Thyroid gland (tissue), 4 donors: ENCODE measurements at regions not wholly inside any gene's neighbourhood (a gene's known extent, or its start where the extent isn't known, plus 50 kb on each side); places are given as distances from the start of the nearest gene placed in this dataset.

ENCODE experiments used
- DNase-seq, 2 donors: peaks; one replicate each; pipeline ENCODE4 v3.0.0-alpha.2; 2019
- H3K27ac ChIP-seq, 3 donors: fragments of 200-600 bp; sonication (generic); 1 replicate in 2 of 3; 2 replicates in 1 of 3; pipeline ENCODE4 v1.5.1; 2016 to 2019; ENCODE audit warnings: mild to moderate bottlenecking in 1 of 3, moderate library complexity in 1 of 3
- H3K27me3 ChIP-seq: fragments of 200-600 bp; sonication (generic); one replicate; pipeline ENCODE4 v1.5.1; 2019
- H3K36me3 ChIP-seq, 2 donors: fragments of 200-600 bp; sonication (generic); one replicate each; pipeline ENCODE4 v1.5.1; 2016 to 2019
- H3K4me1 ChIP-seq, 2 donors: fragments of 200-600 bp; sonication (generic); one replicate each; pipeline ENCODE4 v1.5.1; 2017 to 2019
- H3K4me3 ChIP-seq, 3 donors: fragments of 200-600 bp; sonication (generic); replicated peaks in 1 of 3; 1 replicate in 2 of 3; 2 replicates in 1 of 3; pipeline ENCODE4 v1.5.1; 2016; ENCODE audit warnings: mild to moderate bottlenecking in 1 of 3
- H3K9me3 ChIP-seq: fragments of 200-600 bp; sonication (generic); one replicate; pipeline ENCODE4 v1.5.1; 2017
- POLR2A ChIP-seq, 2 donors: fragments of 450-650 bp; IDR thresholded peaks; one replicate each; pipeline ENCODE4 v1.6.1; 2017; ENCODE audit warnings: antibody characterized with exemption in 2 of 2, mild to moderate bottlenecking in 2 of 2, moderate library complexity in 1 of 2
- WGBS, 2 donors: methylation state at CpG; one replicate each; pipeline ENCODE4 v1.1.5; 2017; 5-methylcytosine and 5-hydroxymethylcytosine counted together
- intact Hi-C: fragments of 100-400 bp; cut with DNase I; formaldehyde crosslinking; loops from one replicate; pipeline ENCODE4 v1.15.1; 2023
- TF ChIP-seq, protein P1 (sequence below), 6 experiments: fragments of 200-600 bp in 3 of 6; fragments of 450-650 bp in 3 of 6; sonication (generic) in 3 of 6; IDR thresholded peaks; one replicate each; pipeline ENCODE4 v1.5.1; 2016 to 2019; ENCODE audit warnings: antibody characterized with exemption in 6 of 6, mild to moderate bottlenecking in 2 of 6, inconsistent platforms in 1 of 6, moderate library complexity in 1 of 6

DNA sequence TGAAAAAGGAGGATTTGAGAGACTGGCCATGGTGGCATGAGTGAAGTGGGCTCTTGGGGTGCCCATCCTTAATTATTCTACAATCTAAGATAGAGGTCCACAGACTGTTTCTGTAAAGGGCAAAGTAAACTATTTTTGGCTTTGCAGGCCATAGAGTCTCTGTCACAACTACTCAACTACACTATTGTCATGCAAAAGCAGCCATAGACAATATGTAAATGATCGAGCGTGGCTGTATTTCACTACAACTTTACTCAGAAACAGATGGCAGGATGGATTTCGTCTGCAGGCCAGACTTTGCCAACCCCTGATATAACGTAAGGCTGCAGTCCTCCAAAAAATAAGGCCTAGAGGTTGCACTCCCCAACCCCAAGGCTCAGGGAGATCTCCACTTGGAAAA, 58.2 kb upstream of the NAA20 start:
- intact Hi-C loops, result no loop called here
- TF ChIP-seq, protein P1, sequence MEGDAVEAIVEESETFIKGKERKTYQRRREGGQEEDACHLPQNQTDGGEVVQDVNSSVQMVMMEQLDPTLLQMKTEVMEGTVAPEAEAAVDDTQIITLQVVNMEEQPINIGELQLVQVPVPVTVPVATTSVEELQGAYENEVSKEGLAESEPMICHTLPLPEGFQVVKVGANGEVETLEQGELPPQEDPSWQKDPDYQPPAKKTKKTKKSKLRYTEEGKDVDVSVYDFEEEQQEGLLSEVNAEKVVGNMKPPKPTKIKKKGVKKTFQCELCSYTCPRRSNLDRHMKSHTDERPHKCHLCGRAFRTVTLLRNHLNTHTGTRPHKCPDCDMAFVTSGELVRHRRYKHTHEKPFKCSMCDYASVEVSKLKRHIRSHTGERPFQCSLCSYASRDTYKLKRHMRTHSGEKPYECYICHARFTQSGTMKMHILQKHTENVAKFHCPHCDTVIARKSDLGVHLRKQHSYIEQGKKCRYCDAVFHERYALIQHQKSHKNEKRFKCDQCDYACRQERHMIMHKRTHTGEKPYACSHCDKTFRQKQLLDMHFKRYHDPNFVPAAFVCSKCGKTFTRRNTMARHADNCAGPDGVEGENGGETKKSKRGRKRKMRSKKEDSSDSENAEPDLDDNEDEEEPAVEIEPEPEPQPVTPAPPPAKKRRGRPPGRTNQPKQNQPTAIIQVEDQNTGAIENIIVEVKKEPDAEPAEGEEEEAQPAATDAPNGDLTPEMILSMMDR (IDR thresholded peaks at IDR 0.05), result no peak
- TF ChIP-seq POLR2A (IDR thresholded peaks at IDR 0.05), result no peak
- Histone ChIP-seq H3K4me1 (peaks cover 10 to 27% of the 10 kb centered on the region in 2 donors), H3K36me3 (peaks cover 9 to 16% of the 10 kb centered on the region in 2 donors), H3K27ac (no peak overlapping the region), H3K9me3 (no peaks in the 10 kb centered on the region), H3K27me3 (no peaks in the 10 kb centered on the region), H3K4me3 (no peak overlapping the region)
- no peak for DNase-seq
- WGBS, 2 donors, result 84 to 97% methylated on average over 4 of the region's 4 CpGs

DNA sequence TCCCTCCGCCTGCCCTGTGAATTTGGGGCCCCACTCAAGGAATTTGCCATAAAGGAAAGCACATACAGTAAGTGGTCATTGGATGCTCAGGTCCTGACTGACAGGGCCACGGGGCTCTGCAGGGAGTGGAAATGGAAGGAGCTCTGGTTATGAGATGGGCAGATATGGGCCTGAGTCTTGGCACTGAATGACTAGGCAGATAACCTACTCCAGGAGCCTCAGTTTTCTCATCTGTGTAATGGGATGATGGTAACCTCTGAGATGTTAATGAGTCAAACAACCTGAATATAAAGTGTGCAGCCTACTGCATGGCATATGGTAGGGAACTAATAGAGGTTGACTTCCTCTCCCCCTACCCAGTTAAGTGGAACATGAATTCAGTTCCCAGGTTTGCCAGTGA, 56.4 kb upstream of the NAA20 start:
- Histone ChIP-seq H3K4me3 (no peak overlapping the region), H3K27ac (peak overlapping the region in 2 of 3 donors; percentile 44 to 75), H3K9me3 (no peaks in the 10 kb centered on the region), H3K4me1 (peaks cover 15 to 40% of the 10 kb centered on the region in 2 donors), H3K36me3 (peaks cover 9 to 16% of the 10 kb centered on the region in 2 donors), H3K27me3 (no peaks in the 10 kb centered on the region)
- TF ChIP-seq, protein P1 (IDR thresholded peaks at IDR 0.05), result no peak
- TF ChIP-seq POLR2A (IDR thresholded peaks at IDR 0.05), result no peak
- DNase-seq, result no peak
- intact Hi-C loops, result no loop called here
- 97 to 100% methylated on average over 2 of the region's 2 CpGs for WGBS, 2 donors

GRCh38 chr20:19961293-19961692, 55.9 kb upstream of the NAA20 start:
- peaks cover 9 to 16% of the 10 kb centered on the region in 2 donors for H3K36me3 ChIP-seq
- peaks cover 15 to 40% of the 10 kb centered on the region in 2 donors for H3K4me1 ChIP-seq
- TF ChIP-seq POLR2A (IDR thresholded peaks at IDR 0.05), result no peak
- TF ChIP-seq, protein P1 (IDR thresholded peaks at IDR 0.05), result no peak
- intact Hi-C loops, result no loop called here
- H3K27ac ChIP-seq, result peak overlapping the region; percentile 16 to 75 (median 44)
- no peaks in the 10 kb centered on the region for H3K9me3 ChIP-seq
- no peaks in the 10 kb centered on the region for H3K27me3 ChIP-seq
- DNase-seq, result no peak
- no peak overlapping the region for H3K4me3 ChIP-seq
- WGBS, 2 donors, result 76 to 81% methylated on average over 6 of the region's 6 CpGs

DNA sequence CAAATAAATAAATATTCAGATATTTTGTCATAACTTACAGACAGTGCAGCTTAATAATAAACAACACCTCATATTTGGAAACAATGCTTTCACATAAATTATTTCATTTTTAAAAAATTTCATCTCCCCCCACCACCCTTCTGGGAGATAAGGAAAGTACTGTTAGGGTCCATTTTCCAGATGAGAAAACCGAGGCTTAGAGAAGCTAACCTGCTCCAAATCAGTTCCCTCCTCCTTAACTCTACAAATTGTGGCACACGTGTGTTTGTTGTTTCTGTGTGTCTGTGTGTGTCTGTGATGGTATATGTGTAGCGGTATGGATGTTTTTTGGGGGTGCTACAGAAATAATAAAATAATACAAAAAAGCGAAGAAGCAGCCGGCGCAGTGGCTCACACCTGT, 54.2 kb upstream of the NAA20 start:
- Histone ChIP-seq H3K9me3 (no peaks in the 10 kb centered on the region), H3K4me1 (peaks cover 21 to 49% of the 10 kb centered on the region in 2 donors), H3K27ac (peak overlapping the region in 2 of 3 donors; percentile 76 to 88), H3K27me3 (no peaks in the 10 kb centered on the region), H3K36me3 (peaks cover 0 to 12% of the 10 kb centered on the region in 2 donors), H3K4me3 (no peak overlapping the region)
- TF ChIP-seq POLR2A (IDR thresholded peaks at IDR 0.05), result no peak
- TF ChIP-seq, protein P1 (IDR thresholded peaks at IDR 0.05), result no peak
- intact Hi-C loops, result no loop called here
- DNase-seq, result no peak
- 93% methylated on average over 6 of the region's 6 CpGs for WGBS, 2 donors

DNA sequence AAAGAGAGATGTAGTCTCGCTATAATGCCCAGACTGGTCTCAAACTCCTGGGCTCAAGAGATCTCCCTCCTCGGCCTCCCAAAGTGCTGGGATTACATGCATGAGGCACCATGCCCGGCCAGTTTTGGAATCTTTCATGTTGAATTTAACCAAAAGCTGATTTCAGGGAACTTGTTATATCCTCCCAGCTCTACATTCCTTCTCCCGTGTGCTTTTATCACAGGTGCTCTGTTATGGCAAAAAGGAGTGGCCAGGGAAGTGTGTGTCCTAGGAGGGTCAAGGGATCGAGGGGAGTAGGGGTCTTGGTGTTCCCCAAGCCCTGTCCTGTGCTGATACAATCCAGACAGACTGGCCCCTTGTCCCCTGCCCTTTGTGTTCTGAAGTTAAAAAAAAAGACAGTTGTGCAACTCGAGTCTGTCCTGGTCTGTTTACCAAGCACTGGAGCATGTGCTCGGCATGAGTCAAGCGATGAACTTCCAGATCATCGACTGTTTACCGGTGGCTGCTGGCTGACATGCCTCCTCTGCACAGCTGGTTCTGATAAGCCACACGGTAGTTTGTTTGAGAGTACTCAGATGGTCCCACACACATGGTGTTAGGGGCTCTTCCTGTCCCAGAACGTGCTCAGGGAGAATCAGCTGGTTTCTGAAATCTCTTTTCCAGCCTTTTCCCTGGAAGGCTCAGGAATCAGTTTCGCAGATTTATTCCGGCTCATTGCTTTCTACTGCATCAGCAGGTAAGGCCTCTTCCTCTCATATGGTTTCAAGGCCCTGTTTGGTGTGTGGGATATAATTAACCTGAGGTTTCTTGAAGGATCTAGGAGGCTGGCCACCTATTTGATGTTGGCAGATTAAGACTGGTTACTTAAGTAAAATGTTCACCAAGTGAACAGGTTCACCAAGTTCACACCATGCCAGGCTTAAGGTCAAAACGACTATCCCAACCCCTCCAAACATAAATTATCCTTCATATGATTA, 52.6 kb upstream of the NAA20 start:
- Histone ChIP-seq H3K4me1 (peaks cover 21 to 49% of the 10 kb centered on the region in 2 donors), H3K27ac (peak overlapping the region; percentile 76 to 93 (median 88)), H3K36me3 (peaks cover 0 to 12% of the 10 kb centered on the region in 2 donors), H3K9me3 (no peaks in the 10 kb centered on the region), H3K27me3 (no peaks in the 10 kb centered on the region), H3K4me3 (no peak overlapping the region)
- WGBS, 2 donors, result 54 to 64% methylated on average over 15 of the region's 15 CpGs
- DNase-seq, result peak; percentile 61 to 77
- TF ChIP-seq POLR2A (IDR thresholded peaks at IDR 0.05), result no peak
- TF ChIP-seq, protein P1 (IDR thresholded peaks at IDR 0.05), result no peak
- intact Hi-C loops, result no loop called here
